Spleen (tissue), 7 donors: ENCODE measurements at regions not wholly inside any gene's neighbourhood (a gene's known extent, or its start where the extent isn't known, plus 50 kb on each side); places are given as distances from the start of the nearest gene placed in this dataset.

Source experiments
- CTCF ChIP-seq, 11 experiments: fragments of 200-600 bp in 7 of 11; fragments of 450-650 bp in 4 of 11; sonication (generic) in 4 of 11; IDR thresholded peaks in 8 of 11; conservative IDR thresholded peaks in 3 of 11; 1 replicate in 7 of 11; 2 replicates in 4 of 11; pipeline versions ENCODE4 v1.4.0 to v1.8.0; 2016 to 2021; ENCODE audit warnings: antibody characterized with exemption in 11 of 11, inconsistent platforms in 4 of 11, mild to moderate bottlenecking in 1 of 11
- POLR2A ChIP-seq, 3 donors: fragments of 450-650 bp; IDR thresholded peaks; one replicate each; pipeline ENCODE4 v1.5.1; 2017; ENCODE audit warnings: antibody characterized with exemption in 3 of 3, mild to moderate bottlenecking in 1 of 3
- POLR2AphosphoS5 ChIP-seq, 3 donors: sonication (generic); formaldehyde crosslinking; IDR thresholded peaks; one replicate each; pipeline ENCODE4 v1.5.1; 2017; ENCODE audit warnings: antibody characterized with exemption in 3 of 3
- donor health status: DM: no; HTN: no; CAD: no; lungs with moderate emphysema.
- donor health status: DM: no; HTN: no; CAD: no.
- donor health status: DM: no; HTN: no; CAD: no.

DNA sequence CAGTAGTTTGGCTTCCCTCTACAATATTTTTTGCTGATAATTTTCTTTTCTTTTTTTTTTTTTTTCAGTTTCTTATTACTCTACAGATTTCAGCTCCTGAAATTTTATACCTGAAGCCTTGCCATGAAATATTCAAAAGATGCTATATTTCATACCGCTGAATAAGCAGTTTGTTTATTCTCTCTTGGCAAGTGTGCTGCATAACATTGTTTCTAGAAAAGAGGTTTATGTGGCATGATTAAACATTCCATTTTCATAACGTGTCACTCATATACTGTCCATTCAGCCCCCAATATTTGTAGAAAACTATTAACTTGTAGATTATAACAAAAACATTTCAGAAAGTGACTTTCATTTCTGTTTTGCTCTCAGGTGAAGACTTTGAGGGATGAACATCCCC, 174.4 kb upstream of the NOX3 start:
- TF ChIP-seq CTCF (IDR thresholded peaks at IDR 0.05 in 8 of 11, conservative IDR thresholded peaks at IDR 0.05 in 3 of 11), result no peak
- no peak for TF ChIP-seq POLR2A (IDR thresholded peaks at IDR 0.05)
- no peak for TF ChIP-seq POLR2AphosphoS5 (IDR thresholded peaks at IDR 0.05)
